Upper lobe of right lung (tissue), 1 donor: ENCODE measurements at regions not wholly inside any gene's neighbourhood (a gene's known extent, or its start where the extent isn't known, plus 50 kb on each side); places are given as distances from the start of the nearest gene placed in this dataset.

ENCODE experiments used
- ATAC-seq: fragments of 200-7000 bp; cut with Tn5 transposase; one replicate; pipeline ENCODE4 v1.9.1; 2020; ENCODE audit warnings: mild to moderate bottlenecking, moderate library complexity
- DNase-seq: peaks from one replicate; pipeline ENCODE4 v3.0.0-alpha.2; 2020
- H3K27ac ChIP-seq: fragments of 200-600 bp; one replicate; pipeline ENCODE4 v1.8.0; 2022
- H3K27me3 ChIP-seq: fragments of 200-600 bp; one replicate; pipeline ENCODE4 v1.8.0; 2022; ENCODE audit warnings: mild to moderate bottlenecking
- H3K36me3 ChIP-seq: fragments of 200-600 bp; one replicate; pipeline ENCODE4 v1.8.0; 2022
- H3K4me1 ChIP-seq: fragments of 200-600 bp; one replicate; pipeline ENCODE4 v1.8.0; 2022
- H3K4me3 ChIP-seq: fragments of 200-600 bp; one replicate; pipeline ENCODE4 v1.8.0; 2022; ENCODE audit warnings: mild to moderate bottlenecking
- H3K9me3 ChIP-seq: fragments of 200-600 bp; one replicate; pipeline ENCODE4 v1.8.0; 2022
- CTCF ChIP-seq: fragments of 200-600 bp; IDR thresholded peaks from one replicate; pipeline ENCODE4 v1.8.0; 2022; ENCODE audit warnings: antibody characterized with exemption
- intact Hi-C: fragments of 100-400 bp; cut with DNase I; formaldehyde crosslinking; loops from one replicate; pipeline ENCODE4 v1.11.0; 2022
- donor health status: DM: no; HTN: yes; CAD: no; lungs with severe emphysema.

GRCh38 chr10:109007514-109007913 lies 915.8 kb downstream of the XPNPEP1 start:
- intact Hi-C loops, result no loop called here
- DNase-seq, result no peak

DNA sequence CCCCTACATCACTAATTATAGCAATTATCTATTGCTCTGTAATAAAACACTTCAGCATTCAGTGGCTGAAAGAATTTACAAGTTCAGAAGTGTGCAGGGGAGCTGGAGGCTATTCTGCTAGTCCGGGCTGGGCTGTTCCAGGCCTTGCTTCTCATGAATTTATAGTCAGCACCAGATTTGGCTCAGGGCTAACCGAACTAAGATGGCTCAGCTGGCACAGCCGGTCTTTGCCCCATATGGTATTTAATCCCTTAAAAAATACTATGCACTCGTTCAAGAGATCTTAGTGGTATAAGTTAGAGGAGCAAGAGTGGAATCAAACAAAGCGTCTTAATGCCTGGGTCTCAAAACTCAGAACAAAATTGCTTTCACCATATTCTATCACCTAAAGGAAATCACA lies 932.9 kb downstream of the XPNPEP1 start:
- intact Hi-C loops, result no loop called here
- TF ChIP-seq CTCF, result no peak
- no peak for DNase-seq

More at GRCh38 chr10:109007514-109007913, 915.8 kb downstream of the XPNPEP1 start:
- no peaks in the 10 kb centered on the region for H3K4me1 ChIP-seq
- no peak for TF ChIP-seq CTCF
- H3K9me3 ChIP-seq, result no peaks in the 10 kb centered on the region
- H3K27me3 ChIP-seq, result no peaks in the 10 kb centered on the region
- H3K27ac ChIP-seq, result no peak overlapping the region
- ATAC-seq, result no peak
- H3K36me3 ChIP-seq, result no peaks in the 10 kb centered on the region
- H3K4me3 ChIP-seq, result no peak overlapping the region

GRCh38 chr10:108989976-108990375 lies 933.3 kb downstream of the XPNPEP1 start:
- Histone ChIP-seq H3K36me3 (no peaks in the 10 kb centered on the region), H3K4me1 (no peaks in the 10 kb centered on the region), H3K27ac (no peak overlapping the region), H3K27me3 (no peaks in the 10 kb centered on the region), H3K9me3 (no peaks in the 10 kb centered on the region), H3K4me3 (no peak overlapping the region)
- intact Hi-C loops, result no loop called here
- no peak for TF ChIP-seq CTCF
- ATAC-seq, result no peak
- DNase-seq, result no peak

More for the DNA sequence above, 932.9 kb downstream of the XPNPEP1 start:
- H3K4me1 ChIP-seq, result no peaks in the 10 kb centered on the region
- no peaks in the 10 kb centered on the region for H3K27me3 ChIP-seq
- no peaks in the 10 kb centered on the region for H3K36me3 ChIP-seq
- H3K27ac ChIP-seq, result no peak overlapping the region
- no peaks in the 10 kb centered on the region for H3K9me3 ChIP-seq
- no peak overlapping the region for H3K4me3 ChIP-seq
- no peak for ATAC-seq

DNA sequence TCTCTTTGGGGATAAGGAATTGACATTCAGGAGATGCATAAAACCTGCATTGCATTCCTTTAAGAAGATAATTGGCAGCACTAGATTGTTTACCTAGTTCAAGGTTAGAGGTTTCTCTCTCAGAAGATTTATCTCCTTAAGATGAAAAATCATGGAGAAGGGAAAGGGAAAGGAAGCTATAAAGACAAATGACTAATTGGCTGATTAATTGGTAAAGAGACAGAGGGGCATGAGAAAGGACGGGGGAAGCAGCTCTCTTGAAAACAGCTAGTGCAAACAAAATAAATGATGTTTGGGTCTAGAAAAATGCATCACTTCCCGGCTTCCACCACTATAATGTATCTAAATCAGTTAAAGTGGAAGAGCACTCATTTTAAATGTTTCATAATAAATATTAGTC lies 941.2 kb downstream of the XPNPEP1 start:
- TF ChIP-seq CTCF, result no peak
- no peaks in the 10 kb centered on the region for H3K36me3 ChIP-seq
- no peak overlapping the region for H3K27ac ChIP-seq
- H3K4me3 ChIP-seq, result no peak overlapping the region
- no peaks in the 10 kb centered on the region for H3K4me1 ChIP-seq
- intact Hi-C loops, result no loop called here
- no peak for ATAC-seq
- DNase-seq, result no peak
- no peaks in the 10 kb centered on the region for H3K27me3 ChIP-seq
- H3K9me3 ChIP-seq, result no peaks in the 10 kb centered on the region

GRCh38 chr10:108980869-108981268 lies 942.4 kb downstream of the XPNPEP1 start:
- intact Hi-C loops, result no loop called here
- Histone ChIP-seq H3K4me1 (no peaks in the 10 kb centered on the region), H3K9me3 (no peaks in the 10 kb centered on the region), H3K27ac (no peak overlapping the region), H3K27me3 (no peaks in the 10 kb centered on the region), H3K36me3 (no peaks in the 10 kb centered on the region), H3K4me3 (no peak overlapping the region)
- DNase-seq (no peak), ATAC-seq (no peak)
- TF ChIP-seq CTCF, result no peak

- H3K9me3 ChIP-seq, result no peaks in the 10 kb centered on the region
- no peak for ATAC-seq
- no peak for TF ChIP-seq CTCF
- H3K27me3 ChIP-seq, result no peaks in the 10 kb centered on the region
- no peak overlapping the region for H3K27ac ChIP-seq
- no peak overlapping the region for H3K4me3 ChIP-seq
- no peaks in the 10 kb centered on the region for H3K4me1 ChIP-seq
- H3K36me3 ChIP-seq, result no peaks in the 10 kb centered on the region
- no peak for DNase-seq
- intact Hi-C loops, result no loop called here
Measured at GRCh38 chr10:108975459-108976058, 947.8 kb downstream of the XPNPEP1 start.
